ENCODE measurements at regions not wholly inside any gene's neighbourhood (a gene's known extent, or its start where the extent isn't known, plus 50 kb on each side); places are given as distances from the start of the nearest gene placed in this dataset.

- Histone ChIP-seq H3K27ac (ENCODE audit: insufficient read depth, low read length) (no peak overlapping the region), H3K36me3 (ENCODE audit: control insufficient read depth, insufficient read depth, low read length) (no peaks in the 10 kb centered on the region), H2AFZ (ENCODE audit: low read length) (no peak overlapping the region), H3K4me2 (ENCODE audit: extremely low read depth, insufficient read depth, low read length) (no peak overlapping the region), H3K4me1 (ENCODE audit: control insufficient read depth, extremely low read depth, insufficient read depth, low read length) (no peaks in the 10 kb centered on the region), H3K27me3 (ENCODE audit: control insufficient read depth, insufficient read depth, low read length) (no peaks in the 10 kb centered on the region), H3K9me3 (ENCODE audit: control insufficient read depth, insufficient read depth, low read depth, low read length) (no peaks in the 10 kb centered on the region), H4K20me1 (ENCODE audit: control insufficient read depth, extremely low read depth, insufficient read depth, low read length) (no peaks in the 10 kb centered on the region), H3K4me3 (replicated peaks in 1 of 4; ENCODE audit: control extremely low read depth in 1 of 4, insufficient read depth in 1 of 4, low read depth in 3 of 4, low read length in 4 of 4) (no peak overlapping the region), H3K9ac (ENCODE audit: insufficient read depth, low read length) (no peak overlapping the region), H3K79me2 (ENCODE audit: control insufficient read depth, insufficient read depth, low read length) (no peaks in the 10 kb centered on the region)
- TF ChIP-seq CTCF (conservative IDR thresholded peaks at IDR 0.05 in 1 of 2, IDR thresholded peaks at IDR 0.05 in 1 of 2; ENCODE audit: low read depth in 1 of 2, low read length in 2 of 2) = no peak
- no peak for TF ChIP-seq EZH2 (IDR thresholded peaks at IDR 0.05; ENCODE audit: low read length, missing control alignments)
- DNase-seq (ENCODE audit: low read depth in 2 of 2) = no peak
Observed at GRCh38 chr4:127291316-127291715, 341.4 kb upstream of the INTU start.

GRCh38 chr4:127293496-127293895 is 339.3 kb upstream of the INTU start:
- H3K4me1 ChIP-seq (ENCODE audit: control insufficient read depth, extremely low read depth, insufficient read depth, low read length) = no peaks in the 10 kb centered on the region
- no peaks in the 10 kb centered on the region for H3K9me3 ChIP-seq (ENCODE audit: control insufficient read depth, insufficient read depth, low read depth, low read length)
- no peak overlapping the region for H3K9ac ChIP-seq (ENCODE audit: insufficient read depth, low read length)
- TF ChIP-seq EZH2 (IDR thresholded peaks at IDR 0.05; ENCODE audit: low read length, missing control alignments) (no peak), CTCF (conservative IDR thresholded peaks at IDR 0.05 in 1 of 2, IDR thresholded peaks at IDR 0.05 in 1 of 2; ENCODE audit: low read depth in 1 of 2, low read length in 2 of 2) (no peak)
- H3K4me2 ChIP-seq (ENCODE audit: extremely low read depth, insufficient read depth, low read length) = no peak overlapping the region
- no peaks in the 10 kb centered on the region for H3K36me3 ChIP-seq (ENCODE audit: control insufficient read depth, insufficient read depth, low read length)
- no peaks in the 10 kb centered on the region for H3K79me2 ChIP-seq (ENCODE audit: control insufficient read depth, insufficient read depth, low read length)
- DNase-seq (ENCODE audit: low read depth in 2 of 2) = no peak
- H3K27me3 ChIP-seq (ENCODE audit: control insufficient read depth, insufficient read depth, low read length) = no peaks in the 10 kb centered on the region
- H3K27ac ChIP-seq (ENCODE audit: insufficient read depth, low read length) = no peak overlapping the region
- H3K4me3 ChIP-seq (replicated peaks in 1 of 4; ENCODE audit: control extremely low read depth in 1 of 4, insufficient read depth in 1 of 4, low read depth in 3 of 4, low read length in 4 of 4) = no peak overlapping the region
- no peaks in the 10 kb centered on the region for H4K20me1 ChIP-seq (ENCODE audit: control insufficient read depth, extremely low read depth, insufficient read depth, low read length)
- H2AFZ ChIP-seq (ENCODE audit: low read length) = no peak overlapping the region

GRCh38 chr4:127304356-127304755 is 328.4 kb upstream of the INTU start:
- H3K4me3 ChIP-seq (replicated peaks in 1 of 4; ENCODE audit: control extremely low read depth in 1 of 4, insufficient read depth in 1 of 4, low read depth in 3 of 4, low read length in 4 of 4) = no peak overlapping the region

More at GRCh38 chr4:127304356-127304755, 328.4 kb upstream of the INTU start:
- no peak overlapping the region for H3K27ac ChIP-seq (ENCODE audit: insufficient read depth, low read length)
- H3K27me3 ChIP-seq (ENCODE audit: control insufficient read depth, insufficient read depth, low read length) = no peaks in the 10 kb centered on the region
- H3K79me2 ChIP-seq (ENCODE audit: control insufficient read depth, insufficient read depth, low read length) = no peaks in the 10 kb centered on the region
- no peaks in the 10 kb centered on the region for H3K4me1 ChIP-seq (ENCODE audit: control insufficient read depth, extremely low read depth, insufficient read depth, low read length)
- peak; percentile 69 to 78 for DNase-seq (ENCODE audit: low read depth in 2 of 2)
- H4K20me1 ChIP-seq (ENCODE audit: control insufficient read depth, extremely low read depth, insufficient read depth, low read length) = no peaks in the 10 kb centered on the region
- no peak overlapping the region for H2AFZ ChIP-seq (ENCODE audit: low read length)
- H3K9ac ChIP-seq (ENCODE audit: insufficient read depth, low read length) = no peak overlapping the region
- no peaks in the 10 kb centered on the region for H3K36me3 ChIP-seq (ENCODE audit: control insufficient read depth, insufficient read depth, low read length)
- no peak for TF ChIP-seq EZH2 (IDR thresholded peaks at IDR 0.05; ENCODE audit: low read length, missing control alignments)
- TF ChIP-seq CTCF (conservative IDR thresholded peaks at IDR 0.05 in 1 of 2, IDR thresholded peaks at IDR 0.05 in 1 of 2; ENCODE audit: low read depth in 1 of 2, low read length in 2 of 2) = no peak
- H3K9me3 ChIP-seq (ENCODE audit: control insufficient read depth, insufficient read depth, low read depth, low read length) = no peaks in the 10 kb centered on the region
- no peak overlapping the region for H3K4me2 ChIP-seq (ENCODE audit: extremely low read depth, insufficient read depth, low read length)

All from fibroblast of lung (primary cell).